Activated naive CD4-positive, alpha-beta T cell treated with anti-CD3 and anti-CD28 coated beads, Interleukin-2, amount 50 U/mL, for 24 hours (primary cell): ENCODE measurements at regions not wholly inside any gene's neighbourhood (a gene's known extent, or its start where the extent isn't known, plus 50 kb on each side); places are given as distances from the start of the nearest gene placed in this dataset.

Experiments used
- H3K27ac Mint-ChIP-seq: one replicate; pipeline ENCODE4 v1.8.0; 2021; ENCODE audit warnings: mild to moderate bottlenecking, mixed read lengths
- H3K27me3 Mint-ChIP-seq: one replicate; pipeline ENCODE4 v1.8.0; 2021; ENCODE audit warnings: mixed read lengths
- H3K36me3 Mint-ChIP-seq: one replicate; pipeline ENCODE4 v1.8.0; 2021; ENCODE audit warnings: mixed read lengths
- H3K4me1 Mint-ChIP-seq: one replicate; pipeline ENCODE4 v1.8.0; 2021; ENCODE audit warnings: mixed read lengths
- H3K4me3 Mint-ChIP-seq: one replicate; pipeline ENCODE4 v1.8.0; 2021; ENCODE audit warnings: mild to moderate bottlenecking, mixed read lengths
- H3K9me3 Mint-ChIP-seq: one replicate; pipeline ENCODE4 v1.8.0; 2021; ENCODE audit warnings: mixed read lengths

DNA sequence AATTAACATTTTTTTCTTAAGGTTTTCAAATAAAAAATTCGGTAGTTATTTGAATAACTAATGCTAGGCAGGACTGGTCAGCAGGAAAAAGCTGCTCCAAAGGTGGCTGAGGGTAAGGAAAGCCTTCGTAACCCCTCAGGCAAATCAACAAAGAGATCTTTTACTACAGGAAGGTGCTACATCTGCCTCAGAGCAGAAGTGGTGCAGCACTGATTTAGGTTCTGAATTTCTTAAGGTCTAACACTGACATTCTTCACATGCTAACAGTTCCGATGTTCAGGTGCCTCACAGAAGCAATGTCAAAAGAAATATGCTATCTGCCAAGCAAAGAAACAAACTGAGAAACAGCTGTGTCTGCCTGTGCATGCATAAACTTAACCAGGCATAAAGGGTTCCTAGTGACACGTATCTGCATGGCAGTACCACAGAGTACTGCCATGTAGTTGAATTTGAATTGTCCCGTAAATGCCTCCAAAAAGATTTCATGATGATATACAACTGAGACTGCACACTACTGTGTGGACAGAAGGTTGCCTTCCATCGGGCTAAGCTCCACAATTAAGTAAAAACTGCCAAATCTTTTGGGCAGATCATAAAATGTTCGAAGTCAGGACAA lies 275.0 kb upstream of the NSMCE3 start:
- Mint-ChIP-seq H3K27me3 (peaks cover 7% of the 10 kb centered on the region), H3K36me3 (peaks cover 4% of the 10 kb centered on the region), H3K9me3 (peaks cover 10% of the 10 kb centered on the region), H3K27ac (no peak overlapping the region), H3K4me1 (no peaks in the 10 kb centered on the region), H3K4me3 (no peak overlapping the region)

GRCh38 chr15:29542994-29543393 lies 273.4 kb upstream of the NSMCE3 start:
- peaks cover 4% of the 10 kb centered on the region for H3K36me3 Mint-ChIP-seq
- H3K27ac Mint-ChIP-seq, result no peak overlapping the region
- no peak overlapping the region for H3K4me3 Mint-ChIP-seq
- H3K9me3 Mint-ChIP-seq, result peaks cover 10% of the 10 kb centered on the region
- H3K4me1 Mint-ChIP-seq, result no peaks in the 10 kb centered on the region
- H3K27me3 Mint-ChIP-seq, result peaks cover 9% of the 10 kb centered on the region

DNA sequence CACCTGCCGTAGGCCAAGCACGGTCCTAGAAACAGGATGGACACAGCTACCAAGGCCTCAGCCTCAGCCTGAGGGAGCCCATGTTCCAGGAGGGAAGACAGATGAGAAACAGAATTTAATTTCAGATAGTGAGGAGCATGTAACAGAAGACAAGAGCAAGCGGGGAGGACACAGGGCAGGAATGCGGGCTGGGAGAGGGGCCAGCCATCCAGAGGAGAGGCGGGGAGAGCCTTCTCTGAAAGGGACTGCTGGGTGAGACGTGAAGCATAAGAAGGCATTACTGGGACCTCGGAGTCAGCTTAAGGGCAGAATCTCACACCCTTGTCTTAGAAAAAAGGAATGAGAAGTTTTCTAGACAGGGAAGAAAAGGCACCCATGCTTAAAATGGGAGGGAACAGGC lies 271.7 kb upstream of the NSMCE3 start:
- Mint-ChIP-seq H3K27me3 (peaks cover 9% of the 10 kb centered on the region), H3K9me3 (peaks cover 5% of the 10 kb centered on the region), H3K27ac (no peak overlapping the region), H3K4me3 (no peak overlapping the region), H3K4me1 (no peaks in the 10 kb centered on the region), H3K36me3 (peaks cover 4% of the 10 kb centered on the region)

DNA sequence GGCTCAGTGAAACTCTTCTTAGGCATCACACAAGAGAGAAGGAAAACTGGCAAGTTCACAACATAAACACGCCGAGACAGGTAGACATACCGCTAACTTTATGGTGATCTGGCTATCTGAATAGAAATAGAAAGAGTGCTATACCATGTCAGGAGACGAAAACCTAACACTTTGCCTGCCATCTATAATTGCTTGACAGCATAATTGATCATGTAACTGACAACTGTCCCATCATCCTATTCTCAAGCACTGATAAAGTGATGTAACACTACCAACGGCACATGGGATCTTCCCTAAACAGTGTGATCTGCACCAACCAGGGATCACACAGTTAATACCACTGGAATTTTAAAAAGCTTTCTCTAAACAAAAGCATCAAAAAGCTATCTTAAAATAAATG lies 270.9 kb upstream of the NSMCE3 start:
- H3K27me3 Mint-ChIP-seq, result peaks cover 7% of the 10 kb centered on the region
- H3K27ac Mint-ChIP-seq, result no peak overlapping the region
- H3K4me3 Mint-ChIP-seq, result no peak overlapping the region
- no peaks in the 10 kb centered on the region for H3K4me1 Mint-ChIP-seq
- no peaks in the 10 kb centered on the region for H3K36me3 Mint-ChIP-seq
- H3K9me3 Mint-ChIP-seq, result no peaks in the 10 kb centered on the region

DNA sequence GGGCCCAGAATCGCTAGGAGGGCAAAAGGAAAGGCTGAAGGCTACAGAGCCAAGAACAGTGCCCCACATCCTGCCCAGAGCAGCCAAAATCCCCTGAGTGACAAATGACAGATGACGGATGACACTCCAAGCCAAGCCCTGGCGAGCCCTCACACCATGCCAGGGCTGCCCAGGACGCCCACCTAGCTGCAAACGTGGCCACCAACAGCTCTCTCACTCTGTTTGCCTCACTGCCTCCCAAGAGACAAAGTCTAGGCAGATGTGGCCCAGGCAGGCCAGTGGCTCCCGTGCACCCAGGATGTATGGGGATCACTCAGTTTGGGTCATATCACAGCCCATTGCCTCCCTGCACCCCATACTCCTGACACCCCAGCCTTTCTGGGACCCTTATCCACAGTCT lies 270.1 kb upstream of the NSMCE3 start:
- Mint-ChIP-seq H3K4me3 (no peak overlapping the region), H3K4me1 (no peaks in the 10 kb centered on the region), H3K27me3 (peaks cover 7% of the 10 kb centered on the region), H3K36me3 (no peaks in the 10 kb centered on the region), H3K9me3 (no peaks in the 10 kb centered on the region), H3K27ac (no peak overlapping the region)

GRCh38 chr15:29538044-29538443 lies 268.4 kb upstream of the NSMCE3 start:
- Mint-ChIP-seq H3K9me3 (no peaks in the 10 kb centered on the region), H3K27me3 (peaks cover 7% of the 10 kb centered on the region), H3K4me1 (no peaks in the 10 kb centered on the region), H3K36me3 (no peaks in the 10 kb centered on the region), H3K27ac (no peak overlapping the region), H3K4me3 (no peak overlapping the region)

GRCh38 chr15:29535952-29536351 lies 266.3 kb upstream of the NSMCE3 start:
- H3K4me1 Mint-ChIP-seq, result no peaks in the 10 kb centered on the region
- no peak overlapping the region for H3K4me3 Mint-ChIP-seq
- no peaks in the 10 kb centered on the region for H3K9me3 Mint-ChIP-seq
- no peak overlapping the region for H3K27ac Mint-ChIP-seq
- H3K36me3 Mint-ChIP-seq, result no peaks in the 10 kb centered on the region
- H3K27me3 Mint-ChIP-seq, result peaks cover 9% of the 10 kb centered on the region

DNA sequence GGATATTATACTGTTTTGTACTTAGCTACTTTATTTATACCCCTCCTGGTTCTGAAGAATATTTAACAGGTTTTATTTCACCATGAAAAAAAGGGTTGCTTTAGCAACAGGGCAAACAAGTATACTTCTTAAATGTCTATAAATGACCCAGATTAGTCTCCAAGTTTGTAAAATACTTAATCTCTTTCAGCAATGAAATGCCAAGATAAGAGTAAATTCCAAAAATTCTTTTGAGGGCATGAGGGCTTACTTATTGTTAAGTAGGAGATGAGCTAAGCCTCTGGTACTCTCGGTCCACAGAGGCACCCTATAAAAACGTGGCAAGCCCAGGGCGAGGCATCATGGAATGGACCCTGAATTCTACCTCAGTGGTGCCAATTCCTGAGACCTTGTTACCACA lies 264.8 kb upstream of the NSMCE3 start:
- no peak overlapping the region for H3K27ac Mint-ChIP-seq
- no peaks in the 10 kb centered on the region for H3K9me3 Mint-ChIP-seq
- H3K4me1 Mint-ChIP-seq, result no peaks in the 10 kb centered on the region
- H3K36me3 Mint-ChIP-seq, result no peaks in the 10 kb centered on the region
- H3K27me3 Mint-ChIP-seq, result peaks cover 7% of the 10 kb centered on the region
- H3K4me3 Mint-ChIP-seq, result no peak overlapping the region

GRCh38 chr15:29533647-29534046 lies 264.0 kb upstream of the NSMCE3 start:
- H3K9me3 Mint-ChIP-seq, result no peaks in the 10 kb centered on the region
- no peaks in the 10 kb centered on the region for H3K4me1 Mint-ChIP-seq
- no peak overlapping the region for H3K4me3 Mint-ChIP-seq
- no peak overlapping the region for H3K27ac Mint-ChIP-seq
- H3K27me3 Mint-ChIP-seq, result peaks cover 7% of the 10 kb centered on the region
- H3K36me3 Mint-ChIP-seq, result no peaks in the 10 kb centered on the region

DNA sequence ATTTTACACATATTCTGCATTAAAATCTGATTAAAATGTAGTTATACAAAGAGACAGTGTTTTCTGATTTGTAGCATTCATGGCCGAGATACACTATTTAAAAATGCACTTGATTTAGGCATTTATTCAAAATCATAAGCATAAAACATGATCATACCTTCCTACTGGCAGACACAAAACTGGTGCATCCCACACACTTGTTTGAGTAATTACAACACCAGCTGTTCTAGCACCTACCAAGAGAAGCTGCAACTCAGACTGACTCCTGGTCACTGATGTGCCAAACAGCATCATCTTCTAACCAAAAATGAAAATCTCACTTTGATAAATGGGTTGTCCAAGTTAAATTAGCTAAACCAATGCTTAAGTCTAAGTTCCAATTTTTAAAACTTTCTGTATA lies 262.7 kb upstream of the NSMCE3 start:
- no peak overlapping the region for H3K27ac Mint-ChIP-seq
- H3K27me3 Mint-ChIP-seq, result peaks cover 7% of the 10 kb centered on the region
- no peak overlapping the region for H3K4me3 Mint-ChIP-seq
- no peaks in the 10 kb centered on the region for H3K36me3 Mint-ChIP-seq
- no peaks in the 10 kb centered on the region for H3K9me3 Mint-ChIP-seq
- no peaks in the 10 kb centered on the region for H3K4me1 Mint-ChIP-seq

- Mint-ChIP-seq H3K27me3 (peaks cover 10% of the 10 kb centered on the region), H3K9me3 (no peaks in the 10 kb centered on the region), H3K36me3 (no peaks in the 10 kb centered on the region), H3K4me1 (no peaks in the 10 kb centered on the region), H3K27ac (no peak overlapping the region), H3K4me3 (no peak overlapping the region)
These were observed 261.3 kb upstream of the NSMCE3 start for GRCh38 chr15:29530966-29531365.

DNA sequence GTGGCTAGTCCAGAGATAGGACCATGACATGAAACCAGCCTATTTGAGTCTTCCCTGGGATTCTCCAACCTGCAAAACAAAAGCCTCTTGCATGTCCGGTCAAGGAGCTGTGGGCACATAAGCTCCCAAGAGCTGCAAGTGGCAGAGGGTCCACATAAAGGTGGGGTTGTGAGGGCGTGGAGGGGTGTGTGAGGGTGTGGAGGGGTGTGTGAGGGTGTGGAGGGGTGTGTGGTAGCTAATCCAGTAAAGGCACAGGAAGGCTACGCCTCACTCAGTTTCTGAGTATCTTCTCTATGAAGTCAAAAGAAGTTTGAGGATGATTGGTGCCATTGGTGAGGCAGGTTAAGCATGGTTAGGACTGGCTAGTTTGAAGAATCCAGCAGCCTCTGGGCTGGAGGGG lies 259.4 kb upstream of the NSMCE3 start:
- Mint-ChIP-seq H3K9me3 (no peaks in the 10 kb centered on the region), H3K4me1 (no peaks in the 10 kb centered on the region), H3K4me3 (no peak overlapping the region), H3K36me3 (no peaks in the 10 kb centered on the region), H3K27ac (no peak overlapping the region), H3K27me3 (peaks cover 10% of the 10 kb centered on the region)

DNA sequence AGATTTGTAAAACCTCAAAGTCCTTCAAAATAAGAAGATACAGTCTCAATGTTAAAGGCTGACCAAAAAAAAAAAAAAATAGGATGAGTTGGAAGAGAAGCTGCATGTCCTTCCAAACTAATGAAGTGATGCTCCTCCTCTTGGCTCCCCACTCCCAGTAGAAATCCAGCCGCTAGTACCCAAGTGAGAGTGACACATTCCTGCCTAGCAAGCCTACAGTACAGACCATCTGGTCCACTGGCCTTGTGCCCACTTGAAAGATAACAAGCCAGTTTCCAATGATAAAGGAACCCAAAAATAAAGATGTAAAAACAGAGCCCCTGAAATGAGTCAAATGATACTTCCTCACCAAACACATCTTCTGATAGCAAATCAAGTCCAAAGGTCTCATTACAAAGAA lies 258.7 kb upstream of the NSMCE3 start:
- peaks cover 10% of the 10 kb centered on the region for H3K27me3 Mint-ChIP-seq
- H3K4me1 Mint-ChIP-seq, result no peaks in the 10 kb centered on the region
- H3K27ac Mint-ChIP-seq, result no peak overlapping the region
- no peaks in the 10 kb centered on the region for H3K9me3 Mint-ChIP-seq
- H3K36me3 Mint-ChIP-seq, result no peaks in the 10 kb centered on the region
- no peak overlapping the region for H3K4me3 Mint-ChIP-seq

DNA sequence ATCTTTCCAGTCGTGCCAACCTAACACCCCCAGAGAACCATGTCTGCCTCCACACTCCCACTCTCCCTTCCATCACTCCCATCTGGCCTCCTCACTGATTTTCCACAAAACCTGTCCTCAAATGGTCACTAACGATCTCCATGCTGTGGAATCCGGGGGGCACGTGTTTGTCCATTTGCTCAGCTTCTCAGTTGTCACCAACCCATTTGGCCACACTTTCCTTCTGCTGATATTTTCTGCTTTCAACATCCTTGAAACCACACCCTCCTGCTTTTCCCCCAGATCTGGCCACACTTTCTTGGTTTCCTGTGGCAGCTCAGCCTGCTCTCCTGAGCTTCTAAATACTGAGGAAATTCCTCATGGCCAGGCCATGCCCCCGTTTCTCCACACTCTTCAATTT lies 257.2 kb upstream of the NSMCE3 start:
- H3K36me3 Mint-ChIP-seq, result no peaks in the 10 kb centered on the region
- H3K4me1 Mint-ChIP-seq, result no peaks in the 10 kb centered on the region
- no peak overlapping the region for H3K4me3 Mint-ChIP-seq
- no peaks in the 10 kb centered on the region for H3K9me3 Mint-ChIP-seq
- peaks cover 9% of the 10 kb centered on the region for H3K27me3 Mint-ChIP-seq
- H3K27ac Mint-ChIP-seq, result no peak overlapping the region

- no peak overlapping the region for H3K27ac Mint-ChIP-seq
- no peaks in the 10 kb centered on the region for H3K4me1 Mint-ChIP-seq
- H3K4me3 Mint-ChIP-seq, result no peak overlapping the region
- no peaks in the 10 kb centered on the region for H3K9me3 Mint-ChIP-seq
- H3K27me3 Mint-ChIP-seq, result peaks cover 6% of the 10 kb centered on the region
- no peaks in the 10 kb centered on the region for H3K36me3 Mint-ChIP-seq
These were observed 253.0 kb upstream of the NSMCE3 start for GRCh38 chr15:29522373-29523276.

- Mint-ChIP-seq H3K9me3 (no peaks in the 10 kb centered on the region), H3K4me3 (no peak overlapping the region), H3K27me3 (peaks cover 2% of the 10 kb centered on the region), H3K4me1 (no peaks in the 10 kb centered on the region), H3K27ac (no peak overlapping the region), H3K36me3 (no peaks in the 10 kb centered on the region)
These were observed 248.8 kb upstream of the NSMCE3 start for GRCh38 chr15:29518442-29518841.
